ENCODE measurements at regions not wholly inside any gene's neighbourhood (a gene's known extent, or its start where the extent isn't known, plus 50 kb on each side); places are given as distances from the start of the nearest gene placed in this dataset.

GRCh38 chr2:16173893-16174692, 233.7 kb downstream of the MYCN start:
- DNase-seq (ENCODE audit: low read depth), result no peak

DNA sequence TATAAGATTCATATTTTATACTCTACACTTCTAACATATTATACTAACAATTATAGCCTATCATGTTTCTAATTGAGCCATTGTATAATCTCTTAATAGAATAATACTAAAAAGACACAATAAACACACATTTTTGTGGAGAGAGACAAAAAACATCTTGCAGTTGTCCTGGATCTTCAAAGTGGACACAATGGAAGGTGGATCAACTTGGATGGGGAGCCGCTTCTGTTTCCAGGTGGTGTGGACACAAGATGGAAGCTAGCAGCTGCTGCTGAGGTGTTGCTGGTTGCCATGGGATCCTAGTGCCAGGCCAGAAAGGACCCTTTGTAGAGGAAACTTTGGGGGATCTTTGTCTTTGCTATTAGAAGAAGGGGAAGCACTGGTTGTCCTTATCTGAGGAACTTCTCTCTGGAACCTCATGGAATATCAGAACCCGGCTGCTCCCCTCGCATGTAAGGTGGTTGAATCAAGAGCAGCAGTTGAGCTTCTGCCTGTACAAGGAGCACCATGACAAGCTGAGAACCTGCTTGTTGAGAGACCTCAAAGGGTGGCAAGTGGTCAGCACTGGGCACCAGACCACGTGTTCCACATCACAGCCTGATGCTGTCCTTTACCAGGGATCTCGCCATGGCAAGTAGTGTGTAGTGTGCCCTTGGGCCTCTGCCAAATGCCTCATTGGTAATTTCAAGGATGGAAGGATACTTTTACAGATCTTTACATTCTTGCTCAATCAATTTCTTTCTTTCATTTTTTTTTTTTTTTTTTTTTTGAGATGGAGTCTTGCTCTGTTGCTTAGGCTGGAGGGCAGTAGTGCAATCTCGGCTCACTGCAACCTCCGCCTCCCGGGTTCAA, 232.2 kb downstream of the MYCN start:
- DNase-seq (ENCODE audit: low read depth), result no peak

DNA sequence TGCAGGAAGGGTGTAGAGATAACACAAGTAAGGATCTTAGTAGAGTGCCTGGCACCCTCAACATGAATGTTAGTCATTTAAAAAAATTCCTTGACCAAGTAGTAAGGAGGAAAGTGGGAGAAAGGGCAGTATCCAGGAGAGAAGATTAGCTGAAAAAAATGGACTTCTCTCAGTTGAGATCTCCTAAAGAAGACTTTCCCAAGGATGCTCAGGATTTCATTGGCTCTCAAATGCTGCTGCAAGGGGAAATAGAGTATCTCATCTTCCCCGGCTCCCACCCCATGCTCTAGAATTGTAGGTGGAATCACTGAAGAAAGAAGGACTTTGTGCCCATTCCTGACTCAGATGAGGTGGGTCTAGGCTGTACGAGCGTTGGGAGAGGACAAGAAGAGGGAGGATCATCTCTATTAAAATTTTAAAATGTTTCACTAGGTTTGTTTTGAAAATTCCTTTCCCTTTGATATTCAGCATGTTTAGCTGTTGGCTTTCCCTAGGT, 231.1 kb downstream of the MYCN start:
- DNase-seq (ENCODE audit: low read depth), result no peak

DNA sequence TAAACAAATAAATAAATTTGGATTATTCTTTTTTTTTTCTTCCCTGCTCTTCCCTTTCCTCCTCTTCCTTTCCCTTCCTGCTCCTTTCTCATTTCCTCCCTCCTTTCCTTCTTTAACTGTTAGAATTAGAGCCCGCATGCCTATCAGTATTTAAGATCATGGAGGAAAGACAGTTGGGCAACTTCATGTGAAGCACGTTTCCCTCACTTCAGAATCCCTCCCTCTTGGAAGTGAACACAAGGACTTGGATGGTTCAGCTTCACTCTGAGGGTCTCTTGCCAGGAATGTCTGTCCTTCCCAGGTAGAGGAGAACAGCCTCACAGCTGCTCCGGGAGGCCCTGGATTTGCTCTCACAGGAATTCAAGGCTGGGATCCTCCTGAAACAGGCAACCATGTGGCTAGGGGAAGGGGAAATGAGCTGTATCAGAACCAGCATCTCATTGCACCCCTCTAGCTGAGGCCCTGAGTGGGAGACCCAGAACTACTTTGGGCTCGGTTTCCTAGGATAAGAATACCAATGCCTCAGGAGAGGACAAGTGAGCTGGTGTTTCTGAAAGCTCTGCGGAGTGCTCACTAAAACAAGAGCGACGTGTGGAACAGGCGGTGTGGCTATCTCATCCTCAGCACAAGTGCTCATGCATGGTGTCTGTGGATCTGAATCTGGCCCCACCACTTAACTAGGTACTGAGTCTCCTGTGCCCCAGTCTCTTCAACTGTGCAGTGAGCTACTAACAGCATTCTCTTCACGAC, 230.5 kb downstream of the MYCN start:
- DNase-seq (ENCODE audit: low read depth), result no peak

- DNase-seq (ENCODE audit: low read depth), result no peak
Observed at GRCh38 chr2:16169381-16169960, 229.1 kb downstream of the MYCN start.

GRCh38 chr2:16168506-16169264, 228.3 kb downstream of the MYCN start:
- DNase-seq (ENCODE audit: low read depth), result no peak

GRCh38 chr2:16167870-16168426, 227.6 kb downstream of the MYCN start:
- no peak for DNase-seq (ENCODE audit: low read depth)

GRCh38 chr2:16167451-16167861, 227.1 kb downstream of the MYCN start:
- DNase-seq (ENCODE audit: low read depth), result no peak

- DNase-seq (ENCODE audit: low read depth), result no peak
Observed at GRCh38 chr2:16166327-16166981, 226.1 kb downstream of the MYCN start.

DNA sequence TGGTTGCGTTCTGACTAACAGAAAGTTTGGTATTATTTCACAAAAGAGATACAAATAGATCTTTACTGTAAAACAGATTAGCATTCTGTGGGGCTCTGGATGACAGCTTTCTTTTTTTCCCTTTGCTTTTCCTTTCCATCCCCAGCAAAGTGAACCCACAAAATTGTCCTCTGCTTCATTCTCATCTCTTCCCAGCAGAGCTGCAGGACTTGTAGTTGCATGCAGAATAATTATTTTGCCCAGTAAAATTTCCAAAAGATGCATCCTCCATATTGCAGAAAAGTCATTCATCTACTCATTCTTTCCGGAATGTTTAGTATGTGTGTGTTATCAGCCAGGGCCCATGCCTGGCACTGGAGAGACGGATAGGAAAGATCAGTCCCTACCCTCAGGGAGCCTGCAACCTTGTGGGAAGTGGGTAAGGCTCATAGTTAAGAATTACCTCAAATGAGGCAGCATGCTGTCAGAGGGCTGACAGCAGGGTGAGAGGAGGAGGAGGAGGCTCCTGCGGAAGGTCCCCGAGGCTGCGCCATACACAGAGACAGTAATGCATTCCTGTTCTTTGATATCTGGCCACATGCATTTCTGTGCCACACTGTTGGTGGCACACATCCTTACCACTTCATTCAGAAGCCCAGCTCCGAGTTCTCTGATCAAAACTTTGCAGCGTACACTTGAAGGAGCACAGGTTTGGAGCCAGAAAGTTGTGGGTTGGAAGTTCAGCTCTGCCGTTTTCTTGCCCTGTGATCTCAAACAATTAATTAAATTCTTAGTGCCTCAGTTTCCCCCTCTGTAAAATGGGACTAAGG, 225.4 kb downstream of the MYCN start:
- DNase-seq (ENCODE audit: low read depth), result no peak

- no peak for DNase-seq (ENCODE audit: low read depth)
Observed at GRCh38 chr2:16162491-16163040, 222.2 kb downstream of the MYCN start.

DNA sequence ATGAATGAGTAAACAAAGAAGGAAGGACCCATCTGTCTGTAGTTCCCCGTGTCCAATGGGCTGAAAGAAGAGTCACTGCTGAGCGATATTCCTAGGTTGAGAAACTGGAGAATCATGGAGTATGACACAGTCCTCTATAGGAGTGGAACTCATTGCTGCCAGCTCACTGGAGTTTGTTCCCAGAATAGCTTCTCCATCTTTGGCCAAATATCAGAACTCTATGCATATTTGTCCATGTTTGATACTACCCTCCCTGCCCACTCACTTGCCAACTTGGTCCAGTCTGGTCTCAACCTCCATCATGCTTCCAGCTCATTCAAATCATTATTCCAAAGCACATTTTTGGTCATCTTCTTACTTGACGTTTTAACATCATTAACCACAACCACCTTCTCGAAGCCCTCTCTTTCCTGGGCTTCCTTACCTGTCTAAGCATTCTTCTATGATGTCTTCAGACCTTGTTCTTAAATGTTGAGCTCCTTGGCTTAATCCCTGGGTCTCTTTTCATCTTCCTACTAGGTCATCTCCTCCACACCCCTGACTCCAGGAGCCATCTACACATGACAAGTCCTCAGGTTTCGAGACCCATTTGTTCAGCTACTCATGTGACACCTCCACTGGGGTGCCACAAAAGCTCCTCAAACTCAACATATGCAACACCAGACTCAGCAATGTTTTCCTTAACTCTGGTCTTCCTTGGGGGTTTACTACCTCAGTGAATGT, 221.6 kb downstream of the MYCN start:
- DNase-seq (ENCODE audit: low read depth), result no peak

- no peak for DNase-seq (ENCODE audit: low read depth)
Observed at GRCh38 chr2:16161085-16161565, 220.8 kb downstream of the MYCN start.

DNA sequence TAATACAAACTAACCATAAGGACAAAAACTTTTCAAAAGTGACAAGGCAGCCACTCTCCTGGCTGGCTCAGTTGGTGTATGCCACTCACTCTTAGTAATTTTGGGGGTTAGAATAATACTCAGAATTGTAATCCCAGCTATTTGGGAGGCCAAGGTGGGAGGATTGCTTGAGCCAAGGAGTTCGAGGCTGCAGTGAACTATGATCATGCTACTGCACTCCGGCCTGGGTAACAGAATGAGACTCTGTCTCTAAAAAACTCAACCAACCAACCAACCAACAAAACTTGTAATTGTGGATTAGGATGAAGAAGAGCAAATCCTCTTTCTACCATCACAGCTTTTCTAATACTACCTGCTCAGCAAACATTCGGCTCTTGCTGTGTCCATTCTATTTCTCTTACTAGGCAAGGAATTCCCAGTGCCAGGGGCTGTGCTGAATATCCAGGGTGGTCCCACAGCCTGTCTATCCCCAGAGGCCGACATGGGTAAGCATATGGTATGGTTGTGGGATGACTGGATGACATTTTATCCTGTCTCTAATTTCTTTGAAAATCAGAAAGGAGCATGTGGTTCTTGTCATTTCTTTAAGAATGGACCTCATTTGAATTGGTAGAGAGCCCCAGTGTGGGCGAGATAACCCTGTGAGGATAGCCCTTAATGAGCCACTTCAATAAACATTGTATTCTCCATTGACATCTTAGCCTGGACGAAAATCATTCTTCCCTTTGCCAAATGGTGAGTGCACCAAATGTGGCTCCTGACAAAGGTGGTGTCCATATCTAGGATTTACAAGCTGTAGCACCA, 220.1 kb downstream of the MYCN start:
- no peak for DNase-seq (ENCODE audit: low read depth)

DNA sequence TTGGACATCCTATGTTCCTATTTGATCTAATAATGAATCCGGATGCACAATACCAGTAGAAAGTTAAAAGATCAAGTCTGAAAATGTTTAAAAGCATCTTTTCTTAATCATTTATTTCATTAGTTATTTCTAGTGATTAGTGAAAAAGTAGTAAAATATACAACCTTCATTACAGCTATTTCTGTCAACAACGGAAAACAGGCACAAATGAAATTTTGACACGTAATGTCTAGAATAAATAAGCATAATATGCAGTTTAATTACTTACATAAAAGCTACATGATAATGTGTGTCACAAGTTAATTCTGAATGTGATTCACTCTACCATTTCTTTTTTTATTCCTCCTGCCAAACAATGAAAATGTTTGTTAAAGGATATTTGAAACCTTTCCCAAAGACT, 216.1 kb downstream of the MYCN start:
- DNase-seq (ENCODE audit: low read depth), result no peak

GRCh38 chr2:16155766-16156165, 215.4 kb downstream of the MYCN start:
- no peak for DNase-seq (ENCODE audit: low read depth)

GRCh38 chr2:16155366-16155765, 215.0 kb downstream of the MYCN start:
- no peak for DNase-seq (ENCODE audit: low read depth)

All from Daoy (cell line).